COR-L47 (cell line): ENCODE measurements at regions not wholly inside any gene's neighbourhood (a gene's known extent, or its start where the extent isn't known, plus 50 kb on each side); places are given as distances from the start of the nearest gene placed in this dataset.
"Not testable (repeated sequence)": the region's sequence is repeated elsewhere in the genome, so short reads cannot be mapped to it uniquely, and the experiment has no call there.

ENCODE experiments used
- DNase-seq: peaks from one replicate; lab custom pipeline; 2025; lab: John Stamatoyannopoulos, UW

- DNase-seq = not testable (repeated sequence)
Observed at GRCh38 chr1:221257548-221257947, 378.3 kb downstream of the HLX start.

DNA sequence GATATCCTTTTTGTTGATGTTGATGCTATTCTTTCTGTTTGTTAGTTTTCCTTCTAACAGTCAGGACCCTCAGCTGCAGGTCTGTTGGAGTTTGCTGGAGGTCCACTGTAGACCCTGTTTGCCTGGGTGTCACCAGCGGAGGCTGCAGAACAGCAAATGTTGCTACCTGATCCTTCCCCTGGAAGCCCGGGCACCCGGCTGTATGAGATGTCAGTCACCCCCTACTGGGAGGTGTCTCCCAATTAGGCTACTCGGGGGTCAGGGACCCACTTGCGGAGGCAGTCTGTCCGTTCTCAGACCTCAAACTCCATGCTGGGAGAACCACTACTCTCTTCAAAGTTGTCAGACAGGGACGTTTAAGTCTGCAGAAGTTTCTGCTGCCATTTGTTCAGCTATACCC is 383.4 kb downstream of the HLX start:
- not testable (repeated sequence) for DNase-seq

DNA sequence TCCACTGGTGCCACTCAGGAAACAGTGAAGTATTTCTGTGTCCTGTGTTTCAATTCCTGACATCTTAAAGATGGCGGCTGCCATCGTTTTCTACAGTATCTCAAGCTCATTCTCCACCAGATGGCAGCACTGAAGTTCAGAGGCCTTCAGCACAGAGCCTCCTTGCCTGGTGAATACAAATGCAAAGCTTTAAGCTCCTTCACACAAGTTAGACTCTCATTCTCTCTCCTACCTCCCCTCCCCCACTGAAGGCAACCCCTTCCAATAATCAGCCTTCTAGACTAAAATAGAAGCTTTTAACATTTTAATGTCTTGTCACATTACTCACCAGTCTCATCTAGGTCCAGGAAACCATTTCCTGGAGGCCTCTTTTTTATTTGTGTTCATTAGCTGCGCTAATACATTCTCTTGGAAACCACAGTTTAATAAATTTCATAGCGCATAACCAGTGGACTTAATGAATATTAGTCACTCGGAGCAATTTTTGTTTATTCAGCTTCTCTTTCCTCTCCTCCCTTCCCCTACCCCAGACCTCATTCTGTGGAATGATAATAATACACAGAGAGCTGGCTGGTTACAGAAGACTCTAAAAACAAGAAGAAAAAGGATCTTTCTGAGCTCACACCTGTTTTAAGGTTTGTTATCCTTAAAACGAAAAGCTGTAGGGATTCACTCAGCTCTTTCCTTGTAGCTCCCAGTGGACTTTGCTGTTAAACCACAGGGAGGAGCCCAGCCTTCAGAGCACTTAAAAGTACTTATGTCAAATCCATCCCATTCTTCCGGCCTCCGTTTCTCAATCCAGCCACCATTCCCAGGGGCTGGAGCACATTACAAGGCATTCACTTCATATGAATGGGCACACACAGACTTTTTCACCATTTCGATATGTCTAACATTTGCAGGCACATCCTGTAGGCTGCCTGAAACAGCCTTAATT is 384.9 kb downstream of the HLX start:
- peak; percentile 90 for DNase-seq

DNA sequence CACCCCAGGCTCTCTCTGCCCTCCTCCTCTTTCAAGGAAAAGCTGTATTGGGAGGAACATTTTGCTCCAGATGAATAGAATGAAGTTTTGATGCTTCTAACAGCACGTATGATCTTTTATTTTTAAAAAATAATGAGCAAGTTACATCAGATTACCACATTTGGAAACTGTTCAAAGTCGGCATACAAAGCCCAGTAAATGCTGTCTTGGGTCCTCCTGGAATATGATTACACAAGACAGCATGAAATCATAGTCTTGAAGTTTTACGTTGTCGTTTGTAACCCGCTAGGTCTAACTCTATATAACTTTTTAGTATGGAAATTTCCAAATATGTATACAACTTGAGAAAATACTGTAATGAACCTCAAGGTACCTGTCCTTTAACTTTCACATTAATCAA is 385.6 kb downstream of the HLX start:
- no peak for DNase-seq

- no peak for DNase-seq
Observed at GRCh38 chr1:221268295-221268694, 389.1 kb downstream of the HLX start.

DNA sequence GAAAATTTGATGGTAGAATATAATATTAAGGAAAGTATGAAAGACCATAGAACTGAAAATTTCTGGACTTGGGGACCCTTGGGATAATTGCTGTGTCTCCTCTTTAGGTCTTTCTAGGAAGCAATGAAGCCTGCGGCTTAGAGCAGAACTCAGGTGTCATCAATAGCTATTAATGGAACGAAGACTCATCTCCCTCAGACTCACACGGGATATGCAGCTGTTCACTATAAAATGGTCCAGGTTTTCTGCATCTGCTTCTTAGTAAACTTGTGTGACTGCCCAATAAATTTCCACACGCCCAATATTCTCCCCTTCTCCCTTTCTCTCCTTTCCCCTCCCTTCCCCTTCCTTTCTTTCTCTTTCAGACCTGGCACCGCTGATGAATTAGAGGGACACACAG is 392.5 kb downstream of the HLX start:
- DNase-seq = no peak

GRCh38 chr1:221272940-221273339 is 393.7 kb downstream of the HLX start:
- DNase-seq = no peak

- DNase-seq = peak; percentile 97
Observed at GRCh38 chr1:221274373-221274772, 395.1 kb downstream of the HLX start.

DNA sequence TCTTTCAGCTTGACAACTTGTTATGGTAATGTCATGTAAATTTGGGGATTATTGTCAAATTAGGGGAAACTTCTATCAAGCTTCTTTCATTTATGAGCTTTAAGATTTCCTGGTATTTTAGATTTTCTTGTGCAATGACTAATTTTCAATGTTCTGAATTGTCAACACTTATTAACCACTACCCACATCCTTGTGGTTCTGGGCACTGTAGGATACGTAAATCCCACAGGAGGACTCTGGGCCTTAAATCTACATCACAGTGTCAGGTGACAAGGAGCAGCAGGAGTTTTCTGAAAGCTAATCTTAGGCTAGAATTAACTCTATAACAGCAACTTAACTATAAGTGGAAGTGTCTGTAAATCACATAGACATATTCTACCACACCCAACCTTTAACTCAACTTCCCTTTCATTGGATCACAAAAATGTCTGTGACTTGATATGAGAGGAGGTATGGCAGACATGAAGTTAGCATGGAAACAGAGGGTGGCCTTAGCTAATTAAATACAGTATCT is 397.7 kb downstream of the HLX start:
- DNase-seq = no peak

GRCh38 chr1:221279146-221279545 is 399.9 kb downstream of the HLX start:
- no peak for DNase-seq

GRCh38 chr1:221283532-221283931 is 404.3 kb downstream of the HLX start:
- DNase-seq = no peak

GRCh38 chr1:221284028-221284427 is 404.8 kb downstream of the HLX start:
- DNase-seq = peak; percentile 85

DNA sequence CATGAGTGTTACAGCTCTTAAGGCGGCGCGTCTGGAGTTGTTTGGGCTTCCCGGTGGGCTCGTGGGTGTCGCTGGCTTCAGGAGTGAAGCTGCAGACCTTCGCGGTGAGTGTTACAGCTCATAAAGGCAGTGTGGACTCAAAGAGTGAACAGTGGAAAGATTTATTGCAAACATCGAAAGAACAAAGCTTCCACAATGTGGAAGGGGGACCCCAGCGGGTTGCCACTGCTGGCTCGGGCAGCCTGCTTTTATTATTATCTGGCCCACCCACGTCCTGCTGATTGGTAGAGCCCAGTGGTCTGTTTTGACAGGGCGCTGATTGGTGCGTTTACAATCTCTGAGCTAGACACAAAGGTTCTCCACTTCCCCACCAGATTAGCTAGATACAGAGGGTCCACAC is 405.7 kb downstream of the HLX start:
- DNase-seq = not testable (repeated sequence)

- not testable (repeated sequence) for DNase-seq
Observed at GRCh38 chr1:221285458-221286210, 406.4 kb downstream of the HLX start.

DNA sequence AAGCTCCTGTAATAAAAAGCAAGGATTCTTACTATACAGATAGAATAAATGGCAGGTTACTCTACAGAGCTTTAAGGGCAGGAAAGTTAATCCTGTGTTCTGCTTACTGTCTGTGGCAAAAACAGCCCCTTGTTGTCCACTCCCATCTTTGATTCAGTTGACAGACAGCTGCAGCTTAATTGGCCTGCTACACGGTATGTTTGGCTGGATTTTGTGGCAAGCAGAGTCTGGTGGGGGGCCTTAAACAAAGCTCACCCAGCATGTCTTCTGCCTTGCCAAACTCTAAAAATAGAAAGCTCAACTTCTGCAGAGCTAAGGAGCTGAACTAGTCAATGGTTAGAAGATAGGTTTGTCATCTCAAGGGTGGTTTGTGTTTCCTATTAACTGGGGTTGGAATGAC is 407.2 kb downstream of the HLX start:
- peak; percentile 53 for DNase-seq

GRCh38 chr1:221289103-221289502 is 409.9 kb downstream of the HLX start:
- no peak for DNase-seq

- no peak for DNase-seq
Observed at GRCh38 chr1:221290669-221291068, 411.4 kb downstream of the HLX start.

DNA sequence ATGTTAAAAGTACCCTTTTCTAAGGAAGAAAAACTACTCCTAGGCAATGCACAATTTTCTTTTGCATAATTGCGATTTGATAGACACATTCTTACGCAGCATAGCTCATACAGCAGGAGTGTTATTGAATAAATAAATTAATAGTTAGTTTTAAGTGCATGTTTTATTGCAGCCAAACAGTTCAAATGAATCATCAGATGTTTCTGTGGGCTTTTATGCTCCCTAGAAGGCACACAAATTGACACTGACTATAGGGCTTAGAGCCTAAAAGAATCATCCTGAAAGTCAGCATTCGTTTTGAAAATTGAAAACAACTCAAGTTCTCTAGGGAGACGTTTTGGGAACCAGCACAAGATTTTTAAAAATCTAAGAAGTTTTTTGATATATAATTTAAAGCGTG is 411.9 kb downstream of the HLX start:
- no peak for DNase-seq

- no peak for DNase-seq
Observed at GRCh38 chr1:221292652-221293051, 413.4 kb downstream of the HLX start.

DNA sequence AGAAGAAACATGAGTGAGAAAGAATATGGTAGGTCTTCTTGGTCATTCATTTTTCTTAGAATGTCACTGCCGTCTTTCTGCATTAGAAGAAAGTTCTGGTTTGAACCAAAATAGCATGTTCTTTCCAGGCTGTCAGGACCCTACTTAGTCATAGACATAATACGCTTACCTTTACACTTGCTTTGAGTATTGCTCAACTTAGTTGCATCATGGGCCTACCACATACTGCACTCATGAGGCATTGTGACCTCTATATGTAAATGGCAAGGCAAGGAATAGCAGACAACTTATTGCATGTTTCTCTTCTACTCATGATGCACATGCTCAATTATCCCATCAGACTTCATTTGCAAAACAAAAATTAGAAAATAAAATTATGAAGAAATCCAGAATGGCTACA is 415.0 kb downstream of the HLX start:
- DNase-seq = no peak

GRCh38 chr1:221302357-221302756 is 423.1 kb downstream of the HLX start:
- no peak for DNase-seq

GRCh38 chr1:221302810-221303209 is 423.6 kb downstream of the HLX start:
- DNase-seq = no peak

GRCh38 chr1:221303623-221304022 is 424.4 kb downstream of the HLX start:
- DNase-seq = no peak
